ENCODE measurements at regions not wholly inside any gene's neighbourhood (a gene's known extent, or its start where the extent isn't known, plus 50 kb on each side); places are given as distances from the start of the nearest gene placed in this dataset.

GRCh38 chr13:84744203-84744602 is 861.9 kb upstream of the SLITRK1 start (continued):
- no peak for TF ChIP-seq ZNF462 (CRISPR knock-in tag; IDR thresholded peaks at IDR 0.05)
- no peak for TF ChIP-seq ZNF114 (CRISPR knock-in tag; IDR thresholded peaks at IDR 0.05)
- TF ChIP-seq ETS1 (IDR thresholded peaks at IDR 0.05) = no peak
- no peak for TF ChIP-seq NANOG (IDR thresholded peaks at IDR 0.05; ENCODE audit: borderline replicate concordance)
- TF ChIP-seq POLR2AphosphoS5 (IDR thresholded peaks at IDR 0.05; ENCODE audit: low read depth) = no peak
- no peak for TF ChIP-seq EZH2phosphoT487 (IDR thresholded peaks at IDR 0.05; ENCODE audit: unreplicated experiment)
- no peak for TF ChIP-seq CTCF (conservative IDR thresholded peaks at IDR 0.05; ENCODE audit: low read depth in 2 of 2)
- no peak for TF ChIP-seq EZH2 (IDR thresholded peaks at IDR 0.05; ENCODE audit: low read depth, unreplicated experiment)
